SK-N-SH treated with all-trans-retinoic acid at 6 μM for 48 hours (cell line): ENCODE measurements at regions not wholly inside any gene's neighbourhood (a gene's known extent, or its start where the extent isn't known, plus 50 kb on each side); places are given as distances from the start of the nearest gene placed in this dataset.

Source experiments
- ATAC-seq: fragments of 200-7000 bp; cut with Tn5 transposase; 3 replicates; pipeline ENCODE4 v1.9.1; 2020; ENCODE audit warnings: mild to moderate bottlenecking, moderate library complexity
- CREB5 ChIP-seq: fragments of 250-450 bp; sonication (Bioruptor Pico); IDR thresholded peaks from 2 replicates; pipeline ENCODE4 v1.5.1; 2020; ENCODE audit warnings: low read depth, mild to moderate bottlenecking, moderate library complexity
- CSDC2 ChIP-seq: fragments of 250-450 bp; sonication (Bioruptor Pico); IDR thresholded peaks from 2 replicates; pipeline ENCODE4 v1.5.0; 2020; ENCODE audit warnings: mild to moderate bottlenecking, moderate library complexity
- CSRNP3 ChIP-seq: fragments of 250-450 bp; sonication (Bioruptor Pico); IDR thresholded peaks from 2 replicates; pipeline ENCODE4 v1.5.1; 2021; ENCODE audit warnings: mild to moderate bottlenecking, moderate library complexity
- ESRRG ChIP-seq: fragments of 250-450 bp; sonication (Bioruptor Pico); IDR thresholded peaks from 2 replicates; pipeline ENCODE4 v1.6.1; 2021; ENCODE audit warnings: mild to moderate bottlenecking
- ISL1 ChIP-seq: fragments of 250-450 bp; sonication (Bioruptor Pico); IDR thresholded peaks from 2 replicates; pipeline ENCODE4 v2.1.2; 2022; ENCODE audit warnings: mild to moderate bottlenecking, moderate library complexity
- OSR1 ChIP-seq: fragments of 250-450 bp; sonication (Bioruptor Pico); IDR thresholded peaks from 2 replicates; pipeline ENCODE4 v1.8.0; 2022; ENCODE audit warnings: moderate library complexity, mild to moderate bottlenecking, inconsistent platforms
- PATZ1 ChIP-seq: fragments of 250-450 bp; sonication (Bioruptor Pico); IDR thresholded peaks from 2 replicates; pipeline ENCODE4 v1.8.0; 2020; ENCODE audit warnings: mild to moderate bottlenecking, moderate library complexity, borderline replicate concordance
- POU6F1 ChIP-seq: fragments of 250-450 bp; sonication (Bioruptor Pico); IDR thresholded peaks from 2 replicates; pipeline ENCODE4 v1.8.0; 2021; ENCODE audit warnings: low read depth, mild to moderate bottlenecking, moderate library complexity, borderline replicate concordance
- PPARA ChIP-seq: fragments of 250-450 bp; sonication (Bioruptor Pico); IDR thresholded peaks from 2 replicates; pipeline ENCODE4 v1.5.0; 2020; ENCODE audit warnings: mild to moderate bottlenecking, borderline replicate concordance
- RARB ChIP-seq: fragments of 250-450 bp; sonication (Bioruptor Pico); IDR thresholded peaks from 2 replicates; pipeline ENCODE4 v1.8.0; 2021; ENCODE audit warnings: mild to moderate bottlenecking, moderate library complexity
- SNAI2 ChIP-seq: fragments of 250-450 bp; sonication (Bioruptor Pico); IDR thresholded peaks from 2 replicates; pipeline ENCODE4 v1.5.0; 2020; ENCODE audit warnings: mild to moderate bottlenecking, moderate library complexity
- TCF4 ChIP-seq: fragments of 250-450 bp; sonication (Bioruptor Pico); IDR thresholded peaks from 2 replicates; pipeline ENCODE4 v1.8.0; 2021; ENCODE audit warnings: mild to moderate bottlenecking, moderate library complexity, borderline replicate concordance
- ZC3H10 ChIP-seq: fragments of 250-450 bp; sonication (Bioruptor Pico); IDR thresholded peaks from 2 replicates; pipeline ENCODE4 v1.5.1; 2021; ENCODE audit warnings: mild to moderate bottlenecking, moderate library complexity
- ZFP3 ChIP-seq: fragments of 250-450 bp; sonication (Bioruptor Pico); IDR thresholded peaks from 2 replicates; pipeline ENCODE4 v1.5.0; 2020; ENCODE audit warnings: mild to moderate bottlenecking, moderate library complexity
- ZFP30 ChIP-seq: fragments of 450-650 bp; formaldehyde crosslinking; IDR thresholded peaks from 2 replicates; pipeline ENCODE4 v1.5.0; 2022; ENCODE audit warnings: mild to moderate bottlenecking, moderate library complexity
- ZNF565 ChIP-seq: fragments of 450-650 bp; formaldehyde crosslinking; conservative IDR thresholded peaks from 2 replicates; pipeline ENCODE4 v1.5.0; 2020; ENCODE audit warnings: low read depth, mild to moderate bottlenecking, moderate library complexity
- ZNF8 ChIP-seq: fragments of 450-650 bp; formaldehyde crosslinking; IDR thresholded peaks from 2 replicates; pipeline ENCODE4 v1.5.0; 2020; ENCODE audit warnings: mild to moderate bottlenecking, moderate library complexity
- TF ChIP-seq, protein P1 (sequence below): fragments of 250-450 bp; sonication (Bioruptor Pico); IDR thresholded peaks from 2 replicates; pipeline ENCODE4 v1.5.0; 2020; ENCODE audit warnings: mild to moderate bottlenecking, moderate library complexity

DNA sequence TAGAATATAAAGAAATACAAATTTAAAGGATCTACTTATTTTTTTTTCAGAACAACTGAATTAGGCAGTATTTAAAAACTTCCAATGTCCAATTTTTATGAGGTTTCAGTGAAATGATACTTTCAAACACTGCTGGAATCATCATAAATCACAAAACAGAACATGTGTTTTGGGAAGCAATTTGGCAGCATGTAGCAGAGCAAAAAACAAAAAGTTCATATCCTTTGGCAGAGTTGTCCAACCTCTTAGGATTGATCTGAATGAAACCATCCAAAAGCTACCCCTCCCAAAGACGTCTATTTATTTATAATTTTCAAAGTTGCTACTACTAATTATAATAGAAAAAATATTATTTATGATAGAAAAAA lies 192.4 kb upstream of the PUM3 start:
- ATAC-seq, result no peak
- TF ChIP-seq TCF4 (CRISPR knock-in tag), result no peak
- TF ChIP-seq ESRRG, result no peak
- TF ChIP-seq POU6F1 (CRISPR knock-in tag), result no peak
- TF ChIP-seq PPARA (CRISPR knock-in tag), result no peak
- TF ChIP-seq ZFP30, result no peak
- TF ChIP-seq ZC3H10 (CRISPR knock-in tag), result no peak
- TF ChIP-seq PATZ1 (CRISPR knock-in tag), result no peak
- TF ChIP-seq RARB, result no peak
- TF ChIP-seq SNAI2, result no peak
- TF ChIP-seq CSDC2 (CRISPR knock-in tag), result no peak
- no peak for TF ChIP-seq ZNF8 (CRISPR knock-in tag)
- TF ChIP-seq, all 23 proteins: peak for 0

GRCh38 chr9:3035579-3036332 lies 191.9 kb upstream of the PUM3 start:
- TF ChIP-seq, protein P1, sequence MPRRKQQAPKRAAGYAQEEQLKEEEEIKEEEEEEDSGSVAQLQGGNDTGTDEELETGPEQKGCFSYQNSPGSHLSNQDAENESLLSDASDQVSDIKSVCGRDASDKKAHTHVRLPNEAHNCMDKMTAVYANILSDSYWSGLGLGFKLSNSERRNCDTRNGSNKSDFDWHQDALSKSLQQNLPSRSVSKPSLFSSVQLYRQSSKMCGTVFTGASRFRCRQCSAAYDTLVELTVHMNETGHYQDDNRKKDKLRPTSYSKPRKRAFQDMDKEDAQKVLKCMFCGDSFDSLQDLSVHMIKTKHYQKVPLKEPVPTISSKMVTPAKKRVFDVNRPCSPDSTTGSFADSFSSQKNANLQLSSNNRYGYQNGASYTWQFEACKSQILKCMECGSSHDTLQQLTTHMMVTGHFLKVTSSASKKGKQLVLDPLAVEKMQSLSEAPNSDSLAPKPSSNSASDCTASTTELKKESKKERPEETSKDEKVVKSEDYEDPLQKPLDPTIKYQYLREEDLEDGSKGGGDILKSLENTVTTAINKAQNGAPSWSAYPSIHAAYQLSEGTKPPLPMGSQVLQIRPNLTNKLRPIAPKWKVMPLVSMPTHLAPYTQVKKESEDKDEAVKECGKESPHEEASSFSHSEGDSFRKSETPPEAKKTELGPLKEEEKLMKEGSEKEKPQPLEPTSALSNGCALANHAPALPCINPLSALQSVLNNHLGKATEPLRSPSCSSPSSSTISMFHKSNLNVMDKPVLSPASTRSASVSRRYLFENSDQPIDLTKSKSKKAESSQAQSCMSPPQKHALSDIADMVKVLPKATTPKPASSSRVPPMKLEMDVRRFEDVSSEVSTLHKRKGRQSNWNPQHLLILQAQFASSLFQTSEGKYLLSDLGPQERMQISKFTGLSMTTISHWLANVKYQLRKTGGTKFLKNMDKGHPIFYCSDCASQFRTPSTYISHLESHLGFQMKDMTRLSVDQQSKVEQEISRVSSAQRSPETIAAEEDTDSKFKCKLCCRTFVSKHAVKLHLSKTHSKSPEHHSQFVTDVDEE, result no peak
- TF ChIP-seq OSR1 (CRISPR knock-in tag), result no peak
- no peak for ATAC-seq

DNA sequence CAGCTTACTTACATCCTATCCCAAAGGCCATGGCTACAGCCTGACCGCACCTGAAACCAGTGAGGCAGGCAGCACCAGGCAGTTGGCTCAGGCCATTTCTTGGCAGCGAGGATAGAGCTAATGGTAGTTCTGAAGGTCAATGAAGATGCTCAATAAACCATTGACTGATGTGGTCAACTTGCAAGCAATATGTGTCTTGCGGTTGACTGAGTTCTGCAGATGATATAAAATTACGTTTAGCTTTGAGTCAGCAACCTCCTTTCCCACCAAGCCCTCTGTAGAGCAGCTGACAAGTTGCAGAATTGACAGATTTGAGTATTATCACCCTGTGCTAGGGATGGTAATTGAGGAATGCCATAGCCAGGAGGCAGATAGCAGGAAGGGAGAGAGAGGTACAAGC lies 189.0 kb upstream of the PUM3 start:
- TF ChIP-seq OSR1 (CRISPR knock-in tag), result no peak
- no peak for TF ChIP-seq ZC3H10 (CRISPR knock-in tag)
- no peak for TF ChIP-seq ZFP30
- TF ChIP-seq ZFP3 (CRISPR knock-in tag), result no peak
- TF ChIP-seq CREB5 (CRISPR knock-in tag), result no peak
- no peak for TF ChIP-seq ESRRG
- TF ChIP-seq ZNF565 (CRISPR knock-in tag), result no peak
- TF ChIP-seq CSRNP3 (CRISPR knock-in tag), result no peak
- no peak for TF ChIP-seq PPARA (CRISPR knock-in tag)
- no peak for TF ChIP-seq ISL1 (CRISPR knock-in tag)
- no peak for TF ChIP-seq POU6F1 (CRISPR knock-in tag)
- ATAC-seq, result no peak
